WTC11 (cell line): ENCODE measurements at regions not wholly inside any gene's neighbourhood (a gene's known extent, or its start where the extent isn't known, plus 50 kb on each side); places are given as distances from the start of the nearest gene placed in this dataset.

Source experiments
- ATAC-seq: fragments of 200-7000 bp; cut with Tn5 transposase; 2 replicates; pipeline ENCODE4 v1.10.0; 2021; ENCODE audit warnings: mild to moderate bottlenecking, moderate library complexity
- CTCF ChIA-PET: fragments of 300-600 bp; sonication (Branson Sonifier 250); formaldehyde crosslinking; loops from one replicate; lab custom pipeline; 2021; ENCODE audit warnings: antibody characterized with exemption; lab: Charles Lee
- POLR2A ChIA-PET: fragments of 350-600 bp; sonication (Branson Sonifier 250); formaldehyde crosslinking; loops from one replicate; lab custom pipeline; 2021; ENCODE audit warnings: antibody characterized with exemption; lab: Charles Lee
- DNase-seq: peaks from one replicate; pipeline ENCODE4 v3.0.0; 2021; ENCODE audit warnings: low spot score
- H3K27ac Mint-ChIP-seq: 2 replicates; pipeline ENCODE4 v1.8.0; 2021; ENCODE audit warnings: mixed read lengths
- H3K27me3 Mint-ChIP-seq: 2 replicates; pipeline ENCODE4 v1.8.0; 2021; ENCODE audit warnings: low read depth, mild to moderate bottlenecking, moderate library complexity, mixed read lengths
- H3K36me3 Mint-ChIP-seq: 2 replicates; pipeline ENCODE4 v1.8.0; 2021; ENCODE audit warnings: mixed read lengths
- H3K4me1 Mint-ChIP-seq: 2 replicates; pipeline ENCODE4 v1.8.0; 2022; ENCODE audit warnings: mixed read lengths
- H3K4me3 Mint-ChIP-seq: 2 replicates; pipeline ENCODE4 v1.8.0; 2021; ENCODE audit warnings: mild to moderate bottlenecking, moderate library complexity, mixed read lengths
- H3K9me3 Mint-ChIP-seq: 2 replicates; pipeline ENCODE4 v1.8.0; 2021; ENCODE audit warnings: mixed read lengths
- ATF1 ChIP-seq: sonication (generic); formaldehyde crosslinking; IDR thresholded peaks from 2 replicates; pipeline ENCODE4 v1.8.1; 2023; ENCODE audit warnings: mild to moderate bottlenecking, moderate library complexity, missing genetic modification reagents
- ATF6 ChIP-seq: sonication (generic); formaldehyde crosslinking; IDR thresholded peaks from 2 replicates; pipeline ENCODE4 v1.8.1; 2023; ENCODE audit warnings: mild to moderate bottlenecking, missing genetic modification reagents
- CBFB ChIP-seq: sonication (generic); formaldehyde crosslinking; IDR thresholded peaks from 2 replicates; pipeline ENCODE4 v1.8.1; 2022; ENCODE audit warnings: mild to moderate bottlenecking, low read depth, missing genetic modification reagents
- CREM ChIP-seq: sonication (generic); formaldehyde crosslinking; IDR thresholded peaks from 2 replicates; pipeline ENCODE4 v1.8.1; 2022; ENCODE audit warnings: mild to moderate bottlenecking, missing genetic modification reagents, moderate library complexity
- E2F4 ChIP-seq: sonication (generic); formaldehyde crosslinking; IDR thresholded peaks from 2 replicates; pipeline ENCODE4 v1.8.1; 2022; ENCODE audit warnings: low read depth, mild to moderate bottlenecking, moderate library complexity, missing genetic modification reagents, borderline replicate concordance
- E2F5 ChIP-seq: sonication (generic); formaldehyde crosslinking; IDR thresholded peaks from 2 replicates; pipeline ENCODE4 v1.8.1; 2022; ENCODE audit warnings: mild to moderate bottlenecking, moderate library complexity, missing genetic modification reagents
- FOXJ3 ChIP-seq: sonication (generic); formaldehyde crosslinking; IDR thresholded peaks from 2 replicates; pipeline ENCODE4 v1.9.0; 2021; ENCODE audit warnings: missing genetic modification reagents, mild to moderate bottlenecking, borderline replicate concordance
- FOXP1 ChIP-seq: sonication (generic); formaldehyde crosslinking; IDR thresholded peaks from 2 replicates; pipeline ENCODE4 v1.8.0; 2022; ENCODE audit warnings: missing genetic modification reagents, mild to moderate bottlenecking, moderate library complexity, borderline replicate concordance
- FOXP4 ChIP-seq: sonication (generic); formaldehyde crosslinking; IDR thresholded peaks from 2 replicates; pipeline ENCODE4 v1.8.0; 2022; ENCODE audit warnings: mild to moderate bottlenecking, missing genetic modification reagents
- HMGA2 ChIP-seq: fragments of 250-450 bp; sonication (Bioruptor Pico); IDR thresholded peaks from 2 replicates; pipeline ENCODE4 v1.4.0; 2021; ENCODE audit warnings: mild to moderate bottlenecking, moderate library complexity
- IRF2 ChIP-seq: sonication (generic); formaldehyde crosslinking; IDR thresholded peaks from 2 replicates; pipeline ENCODE4 v1.8.0; 2022; ENCODE audit warnings: low read depth, missing genetic modification reagents, borderline replicate concordance
- JUN ChIP-seq: sonication (generic); formaldehyde crosslinking; IDR thresholded peaks from 2 replicates; pipeline ENCODE4 v1.8.0; 2023; ENCODE audit warnings: mild to moderate bottlenecking, missing genetic modification reagents
- NFE2L1 ChIP-seq: sonication (generic); formaldehyde crosslinking; IDR thresholded peaks from 2 replicates; pipeline ENCODE4 v1.8.1; 2023; ENCODE audit warnings: missing genetic modification reagents
- NR2C2 ChIP-seq: sonication (generic); formaldehyde crosslinking; IDR thresholded peaks from 2 replicates; pipeline ENCODE4 v1.8.0; 2022; ENCODE audit warnings: mild to moderate bottlenecking, missing genetic modification reagents
- RELA ChIP-seq: sonication (generic); formaldehyde crosslinking; IDR thresholded peaks from 2 replicates; pipeline ENCODE4 v1.8.1; 2022; ENCODE audit warnings: missing genetic modification reagents, mild to moderate bottlenecking, borderline replicate concordance
- SMAD3 ChIP-seq: sonication (generic); formaldehyde crosslinking; IDR thresholded peaks from 2 replicates; pipeline ENCODE4 v1.8.0; 2022; ENCODE audit warnings: missing genetic modification reagents, mild to moderate bottlenecking, borderline replicate concordance
- USF1 ChIP-seq: sonication (generic); formaldehyde crosslinking; IDR thresholded peaks from 2 replicates; pipeline ENCODE4 v1.8.0; 2022; ENCODE audit warnings: mild to moderate bottlenecking, missing genetic modification reagents
- ZBTB21 ChIP-seq: sonication (generic); formaldehyde crosslinking; IDR thresholded peaks from 2 replicates; pipeline ENCODE4 v1.8.1; 2023; ENCODE audit warnings: mild to moderate bottlenecking, missing genetic modification reagents, borderline replicate concordance
- ZNF138 ChIP-seq: sonication (generic); formaldehyde crosslinking; conservative IDR thresholded peaks from 2 replicates; pipeline ENCODE4 v1.8.1; 2022; ENCODE audit warnings: mild to moderate bottlenecking, moderate library complexity, missing genetic modification reagents
- ZNF219 ChIP-seq: sonication (generic); formaldehyde crosslinking; IDR thresholded peaks from 2 replicates; pipeline ENCODE4 v1.8.0; 2023; ENCODE audit warnings: missing genetic modification reagents, mild to moderate bottlenecking, borderline replicate concordance
- ZNF281 ChIP-seq: sonication (generic); formaldehyde crosslinking; IDR thresholded peaks from 2 replicates; pipeline ENCODE4 v1.8.0; 2023; ENCODE audit warnings: mild to moderate bottlenecking, missing genetic modification reagents
- ZNF396 ChIP-seq: fragments of 250-450 bp; sonication (Bioruptor Pico); IDR thresholded peaks from 2 replicates; pipeline ENCODE4 v1.8.0; 2021; ENCODE audit warnings: mild to moderate bottlenecking, moderate library complexity, borderline replicate concordance

- ChIA-PET POLR2A (no interaction called here), CTCF (no interaction called here)
- H3K27me3 Mint-ChIP-seq: no peaks in the 10 kb centered on the region
- DNase-seq: no peak
- peaks cover 10% of the 10 kb centered on the region for H3K9me3 Mint-ChIP-seq
- no peak for ATAC-seq
- no peaks in the 10 kb centered on the region for H3K4me1 Mint-ChIP-seq
- H3K27ac Mint-ChIP-seq: no peak overlapping the region
- no peaks in the 10 kb centered on the region for H3K36me3 Mint-ChIP-seq
- TF ChIP-seq FOXP1 (no peak), CREM (no peak)
- no peak overlapping the region for H3K4me3 Mint-ChIP-seq
These were observed 92.3 kb upstream of the KDM7A start for GRCh38 chr7:140269004-140269638.

- DNase-seq: no peak
- H3K27me3 Mint-ChIP-seq: no peaks in the 10 kb centered on the region
- H3K27ac Mint-ChIP-seq: no peak overlapping the region
- ATAC-seq: no peak
- H3K4me1 Mint-ChIP-seq: no peaks in the 10 kb centered on the region
- TF ChIP-seq NR2C2 (CRISPR knock-in tag) (no peak), HMGA2 (CRISPR knock-in tag) (no peak), FOXP4 (CRISPR knock-in tag) (no peak), ZBTB21 (CRISPR knock-in tag) (no peak), ATF1 (no peak), CREM (no peak), ZNF138 (CRISPR knock-in tag) (no peak), IRF2 (CRISPR knock-in tag) (no peak), ZNF219 (CRISPR knock-in tag) (no peak)
- peaks cover 10% of the 10 kb centered on the region for H3K9me3 Mint-ChIP-seq
- H3K4me3 Mint-ChIP-seq: no peak overlapping the region
- ChIA-PET POLR2A (interaction anchor here (0.6 kb wide), 1 partner anchor 108 kb away, joined by 6 read pairs; no protein-coding TSS in a partner anchor), CTCF (no interaction called here)
- no peaks in the 10 kb centered on the region for H3K36me3 Mint-ChIP-seq
These were observed 90.8 kb upstream of the KDM7A start for GRCh38 chr7:140267381-140268226.

GRCh38 chr7:140263277-140263676 lies 86.5 kb upstream of the KDM7A start:
- CTCF ChIA-PET: no interaction called here
- H3K4me3 Mint-ChIP-seq: no peak overlapping the region
- H3K9me3 Mint-ChIP-seq: no peaks in the 10 kb centered on the region
- POLR2A ChIA-PET: no interaction called here
- ATAC-seq: no peak
- no peak overlapping the region for H3K27ac Mint-ChIP-seq
- no peaks in the 10 kb centered on the region for H3K4me1 Mint-ChIP-seq
- no peak for DNase-seq
- H3K36me3 Mint-ChIP-seq: no peaks in the 10 kb centered on the region
- H3K27me3 Mint-ChIP-seq: no peaks in the 10 kb centered on the region; the same call in 1 of the 2 replicates
- TF ChIP-seq USF1 (CRISPR knock-in tag): no peak
- no peak for TF ChIP-seq FOXJ3 (CRISPR knock-in tag)
- no peak for TF ChIP-seq ZNF281 (CRISPR knock-in tag)
- TF ChIP-seq JUN (CRISPR knock-in tag): no peak
- TF ChIP-seq RELA (CRISPR knock-in tag): no peak
- TF ChIP-seq ATF6 (CRISPR knock-in tag): no peak
- TF ChIP-seq CBFB: no peak
- no peak for TF ChIP-seq E2F4 (CRISPR knock-in tag)
- no peak for TF ChIP-seq NR2C2 (CRISPR knock-in tag)
- TF ChIP-seq NFE2L1: no peak
- TF ChIP-seq ZNF396 (CRISPR knock-in tag): no peak
- TF ChIP-seq SMAD3 (CRISPR knock-in tag): no peak
- no peak for TF ChIP-seq E2F5
